Fibroblast of peridontal ligament (primary cell): ENCODE measurements at regions not wholly inside any gene's neighbourhood (a gene's known extent, or its start where the extent isn't known, plus 50 kb on each side); places are given as distances from the start of the nearest gene placed in this dataset.
"Not testable (repeated sequence)": the region's sequence is repeated elsewhere in the genome, so short reads cannot be mapped to it uniquely, and the experiment has no call there.

Experiments used
- DNase-seq: peaks from one replicate; pipeline ENCODE4 v3.0.0-alpha.2; 2010; ENCODE audit errors: extremely low read depth

GRCh38 chr9:26492608-26493521 lies 399.7 kb downstream of the CAAP1 start:
- DNase-seq, result not testable (repeated sequence)

GRCh38 chr9:26491922-26492607 lies 400.5 kb downstream of the CAAP1 start:
- DNase-seq, result not testable (repeated sequence)

GRCh38 chr9:26483991-26484390 lies 408.6 kb downstream of the CAAP1 start:
- no peak for DNase-seq

GRCh38 chr9:26477963-26478362 lies 414.6 kb downstream of the CAAP1 start:
- no peak for DNase-seq

- DNase-seq, result no peak
These were observed 421.3 kb downstream of the CAAP1 start for GRCh38 chr9:26471261-26471660.

GRCh38 chr9:26470284-26470683 lies 422.3 kb downstream of the CAAP1 start:
- DNase-seq, result no peak

GRCh38 chr9:26463837-26464236 lies 428.8 kb downstream of the CAAP1 start:
- DNase-seq, result no peak

- DNase-seq, result no peak
These were observed 429.9 kb downstream of the CAAP1 start for GRCh38 chr9:26462751-26463150.

- DNase-seq, result no peak
These were observed 430.4 kb downstream of the CAAP1 start for GRCh38 chr9:26462213-26462612.

GRCh38 chr9:26460624-26461023 lies 432.0 kb downstream of the CAAP1 start:
- DNase-seq, result no peak

- DNase-seq, result no peak
These were observed 432.6 kb downstream of the CAAP1 start for GRCh38 chr9:26459959-26460358.

- DNase-seq, result no peak
These were observed 434.5 kb downstream of the CAAP1 start for GRCh38 chr9:26458054-26458453.

- DNase-seq, result no peak
These were observed 435.5 kb downstream of the CAAP1 start for GRCh38 chr9:26457151-26457550.

- DNase-seq, result no peak
These were observed 453.5 kb downstream of the CAAP1 start for GRCh38 chr9:26439061-26439624.

GRCh38 chr9:26437056-26437711 lies 455.4 kb downstream of the CAAP1 start:
- DNase-seq, result no peak

GRCh38 chr9:26426551-26427131 lies 466.0 kb downstream of the CAAP1 start:
- DNase-seq, result no peak

- DNase-seq, result no peak
These were observed 474.1 kb downstream of the CAAP1 start for GRCh38 chr9:26418480-26418879.

GRCh38 chr9:26415528-26415927 lies 477.1 kb downstream of the CAAP1 start:
- DNase-seq, result no peak

- DNase-seq, result no peak
These were observed 479.0 kb downstream of the CAAP1 start for GRCh38 chr9:26413611-26414010.

GRCh38 chr9:26412446-26412845 lies 480.2 kb downstream of the CAAP1 start:
- DNase-seq, result no peak

GRCh38 chr9:26406676-26407075 lies 485.9 kb downstream of the CAAP1 start:
- DNase-seq, result no peak

GRCh38 chr9:26399556-26399955 lies 493.0 kb downstream of the CAAP1 start:
- no peak for DNase-seq
